Sigmoid colon (tissue), 6 donors: ENCODE measurements at regions not wholly inside any gene's neighbourhood (a gene's known extent, or its start where the extent isn't known, plus 50 kb on each side); places are given as distances from the start of the nearest gene placed in this dataset.
"Not testable (repeated sequence)": the region's sequence is repeated elsewhere in the genome, so short reads cannot be mapped to it uniquely, and the experiment has no call there.

Source experiments
- DNase-seq: peaks from one replicate; pipeline ENCODE4 v3.0.0-alpha.2; 2019
- H3K27ac ChIP-seq, 4 donors: fragments of 200-600 bp; sonication (generic); one replicate each; pipeline ENCODE4 v1.5.1; 2016 to 2019; ENCODE audit warnings: mild to moderate bottlenecking in 1 of 4
- H3K27me3 ChIP-seq, 3 donors: fragments of 200-600 bp; sonication (generic); one replicate each; pipeline ENCODE4 v1.5.1; 2019; ENCODE audit warnings: mild to moderate bottlenecking in 1 of 3
- H3K36me3 ChIP-seq, 4 donors: fragments of 200-600 bp; sonication (generic); one replicate each; pipeline ENCODE4 v1.5.1; 2016 to 2019
- H3K4me1 ChIP-seq, 4 donors: fragments of 200-600 bp; sonication (generic); one replicate each; pipeline ENCODE4 v1.5.1; 2017 to 2019
- H3K4me3 ChIP-seq, 4 donors: fragments of 200-600 bp; sonication (generic); one replicate each; pipeline ENCODE4 v1.5.1; 2017 to 2019; ENCODE audit warnings: mild to moderate bottlenecking in 2 of 4, moderate library complexity in 1 of 4
- H3K9me3 ChIP-seq, 4 donors: fragments of 200-600 bp in 3 of 4; sonication (generic) in 3 of 4; one replicate each; pipeline versions ENCODE4 v1.5.1 to v1.6.1; 2013 to 2019
- CTCF ChIP-seq, 4 experiments: fragments of 450-650 bp in 3 of 4; fragments of 200-600 bp in 1 of 4; IDR thresholded peaks; one replicate each; pipeline ENCODE4 v1.5.1; 2016 to 2019; ENCODE audit warnings: antibody characterized with exemption in 4 of 4, mild to moderate bottlenecking in 3 of 4, moderate library complexity in 2 of 4
- EP300 ChIP-seq, 4 donors: sonication (generic); formaldehyde crosslinking; IDR thresholded peaks; one replicate each; pipeline ENCODE4 v1.6.1; 2017; ENCODE audit warnings: antibody characterized with exemption in 4 of 4
- POLR2A ChIP-seq, 2 donors: fragments of 450-650 bp; IDR thresholded peaks; one replicate each; pipeline ENCODE4 v1.6.1; 2016; ENCODE audit warnings: antibody characterized with exemption in 2 of 2, mild to moderate bottlenecking in 2 of 2, moderate library complexity in 2 of 2
- POLR2AphosphoS5 ChIP-seq, 4 donors: sonication (generic); formaldehyde crosslinking; IDR thresholded peaks; one replicate each; pipeline ENCODE4 v1.6.1; 2017; ENCODE audit warnings: antibody characterized with exemption in 4 of 4
- WGBS, 2 donors: extraction: QIAGEN DNeasy Blood & Tissue Kit; methylation state at CpG; one replicate each; pipeline ENCODE4 v1.1.7; 2013; 5-methylcytosine and 5-hydroxymethylcytosine counted together
- intact Hi-C: fragments of 100-400 bp; cut with DNase I; formaldehyde crosslinking; loops from one replicate; pipeline ENCODE4 v1.15.1; 2023
- donor health status: healthy with polysubstance abuse.
- donor health status: healthy.

GRCh38 chr20:47888351-47888750 lies 103.1 kb upstream of the SULF2 start:
- H3K36me3 ChIP-seq, result no peaks in the 10 kb centered on the region
- TF ChIP-seq POLR2A (IDR thresholded peaks at IDR 0.05) (no peak), POLR2AphosphoS5 (IDR thresholded peaks at IDR 0.05) (no peak), EP300 (IDR thresholded peaks at IDR 0.05) (no peak), CTCF (IDR thresholded peaks at IDR 0.05) (no peak)
- intact Hi-C loops, result no loop called here
- no peak overlapping the region for H3K4me3 ChIP-seq
- no peaks in the 10 kb centered on the region for H3K27me3 ChIP-seq
- H3K4me1 ChIP-seq, result no peaks in the 10 kb centered on the region
- no peaks in the 10 kb centered on the region for H3K9me3 ChIP-seq
- 81 to 87% methylated on average over 14 of the region's 14 CpGs for WGBS, 2 donors
- no peak overlapping the region for H3K27ac ChIP-seq
- no peak for DNase-seq

GRCh38 chr20:47887477-47888080 lies 102.3 kb upstream of the SULF2 start:
- Histone ChIP-seq H3K4me1 (no peaks in the 10 kb centered on the region), H3K27me3 (no peaks in the 10 kb centered on the region), H3K9me3 (no peaks in the 10 kb centered on the region), H3K27ac (no peak overlapping the region), H3K4me3 (no peak overlapping the region), H3K36me3 (no peaks in the 10 kb centered on the region)
- 70 to 81% methylated on average over 10 of the region's 10 CpGs for WGBS, 2 donors
- TF ChIP-seq POLR2AphosphoS5 (IDR thresholded peaks at IDR 0.05), result no peak
- intact Hi-C loops, result no loop called here
- no peak for DNase-seq

- Histone ChIP-seq H3K9me3 (no peaks in the 10 kb centered on the region), H3K27me3 (no peaks in the 10 kb centered on the region), H3K36me3 (no peaks in the 10 kb centered on the region), H3K4me3 (no peak overlapping the region), H3K4me1 (no peaks in the 10 kb centered on the region), H3K27ac (no peak overlapping the region)
- TF ChIP-seq POLR2AphosphoS5 (IDR thresholded peaks at IDR 0.05), result no peak
- no peak for TF ChIP-seq POLR2A (IDR thresholded peaks at IDR 0.05)
- no peak for TF ChIP-seq CTCF (IDR thresholded peaks at IDR 0.05)
- TF ChIP-seq EP300 (IDR thresholded peaks at IDR 0.05), result no peak
- DNase-seq, result no peak
- intact Hi-C loops, result no loop called here
- WGBS, 2 donors, result 82 to 88% methylated on average over 8 of the region's 8 CpGs
Measured at GRCh38 chr20:47887064-47887463, 101.8 kb upstream of the SULF2 start.

GRCh38 chr20:47886454-47887041 lies 101.3 kb upstream of the SULF2 start:
- no peak overlapping the region for H3K4me3 ChIP-seq
- H3K27me3 ChIP-seq, result no peaks in the 10 kb centered on the region
- H3K4me1 ChIP-seq, result no peaks in the 10 kb centered on the region
- H3K36me3 ChIP-seq, result no peaks in the 10 kb centered on the region
- TF ChIP-seq CTCF (IDR thresholded peaks at IDR 0.05) (no peak), POLR2AphosphoS5 (IDR thresholded peaks at IDR 0.05) (no peak), EP300 (IDR thresholded peaks at IDR 0.05) (no peak), POLR2A (IDR thresholded peaks at IDR 0.05) (no peak)
- 63 to 81% methylated on average over 18 of the region's 18 CpGs for WGBS, 2 donors
- no peak overlapping the region for H3K27ac ChIP-seq
- no peaks in the 10 kb centered on the region for H3K9me3 ChIP-seq
- no peak for DNase-seq
- intact Hi-C loops, result no loop called here

GRCh38 chr20:47885909-47886453 lies 100.7 kb upstream of the SULF2 start:
- TF ChIP-seq POLR2AphosphoS5 (IDR thresholded peaks at IDR 0.05), result no peak
- TF ChIP-seq POLR2A (IDR thresholded peaks at IDR 0.05), result no peak
- TF ChIP-seq CTCF (IDR thresholded peaks at IDR 0.05), result no peak
- no peak for TF ChIP-seq EP300 (IDR thresholded peaks at IDR 0.05)
- Histone ChIP-seq H3K4me3 (no peak overlapping the region), H3K4me1 (no peaks in the 10 kb centered on the region), H3K9me3 (no peaks in the 10 kb centered on the region), H3K36me3 (no peaks in the 10 kb centered on the region), H3K27ac (no peak overlapping the region), H3K27me3 (no peaks in the 10 kb centered on the region)
- intact Hi-C loops, result no loop called here
- WGBS, 2 donors, result 70 to 85% methylated on average over 8 of the region's 8 CpGs
- DNase-seq, result no peak

- H3K36me3 ChIP-seq, H3K4me1 ChIP-seq, DNase-seq, H3K4me3 ChIP-seq, H3K27me3 ChIP-seq, H3K27ac ChIP-seq, H3K9me3 ChIP-seq, intact Hi-C loops: not testable (repeated sequence)
- WGBS, 2 donors, result 63 to 91% methylated on average over 1 of the region's 1 CpG
Measured at GRCh38 chr20:47883940-47884339, 98.7 kb upstream of the SULF2 start.
